ENCODE measurements at regions not wholly inside any gene's neighbourhood (a gene's known extent, or its start where the extent isn't known, plus 50 kb on each side); places are given as distances from the start of the nearest gene placed in this dataset.
"Not testable (repeated sequence)": the region's sequence is repeated elsewhere in the genome, so short reads cannot be mapped to it uniquely, and the experiment has no call there.

DNA sequence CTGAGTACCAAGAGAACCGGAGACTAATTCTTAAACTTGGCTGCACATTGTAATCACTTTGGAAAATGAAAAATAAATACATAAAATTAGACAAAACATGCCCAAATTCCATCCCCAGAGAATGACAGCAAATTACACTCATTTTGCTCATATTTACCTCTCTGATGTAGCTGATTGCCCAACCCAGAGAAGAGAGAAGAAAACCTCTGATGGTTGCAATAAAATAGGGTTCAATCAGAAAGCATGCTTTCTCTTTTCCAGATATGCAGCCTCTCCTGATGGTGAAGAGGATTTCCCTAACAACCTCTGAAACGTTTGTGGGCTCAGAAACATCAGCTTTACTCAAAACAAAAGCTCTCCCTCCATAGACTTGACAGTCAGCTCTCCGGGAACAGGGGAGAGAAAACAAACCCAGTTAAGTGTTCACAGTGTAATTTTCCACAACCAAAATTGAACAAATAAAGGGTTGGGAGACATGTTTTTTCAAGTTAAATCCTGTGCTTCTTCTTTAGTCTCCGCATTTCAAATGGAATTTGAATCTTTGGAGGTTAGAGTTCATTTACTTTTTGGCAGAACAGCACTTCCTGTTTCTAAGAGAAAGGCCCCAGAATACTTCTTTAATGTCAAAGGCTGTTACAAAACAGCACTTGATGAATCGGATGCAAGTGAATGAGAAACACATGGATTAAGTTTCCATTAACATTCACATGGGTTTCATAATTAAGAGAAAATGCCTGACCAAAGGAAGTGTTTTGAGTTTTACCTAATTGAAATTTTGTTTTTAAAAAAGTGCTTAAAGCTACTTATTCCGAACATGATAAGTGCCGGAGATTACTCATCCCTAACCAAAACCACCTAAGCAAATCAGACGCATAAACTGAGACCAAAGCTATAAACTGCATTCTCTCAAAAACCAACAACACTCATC is 570.1 kb upstream of the SYT4 start:
- peak overlapping the region in 3 of 4 donors; percentile 40 to 62 (median 49) for H3K27ac ChIP-seq
- DNase-seq = no peak
- TF ChIP-seq, protein P1, sequence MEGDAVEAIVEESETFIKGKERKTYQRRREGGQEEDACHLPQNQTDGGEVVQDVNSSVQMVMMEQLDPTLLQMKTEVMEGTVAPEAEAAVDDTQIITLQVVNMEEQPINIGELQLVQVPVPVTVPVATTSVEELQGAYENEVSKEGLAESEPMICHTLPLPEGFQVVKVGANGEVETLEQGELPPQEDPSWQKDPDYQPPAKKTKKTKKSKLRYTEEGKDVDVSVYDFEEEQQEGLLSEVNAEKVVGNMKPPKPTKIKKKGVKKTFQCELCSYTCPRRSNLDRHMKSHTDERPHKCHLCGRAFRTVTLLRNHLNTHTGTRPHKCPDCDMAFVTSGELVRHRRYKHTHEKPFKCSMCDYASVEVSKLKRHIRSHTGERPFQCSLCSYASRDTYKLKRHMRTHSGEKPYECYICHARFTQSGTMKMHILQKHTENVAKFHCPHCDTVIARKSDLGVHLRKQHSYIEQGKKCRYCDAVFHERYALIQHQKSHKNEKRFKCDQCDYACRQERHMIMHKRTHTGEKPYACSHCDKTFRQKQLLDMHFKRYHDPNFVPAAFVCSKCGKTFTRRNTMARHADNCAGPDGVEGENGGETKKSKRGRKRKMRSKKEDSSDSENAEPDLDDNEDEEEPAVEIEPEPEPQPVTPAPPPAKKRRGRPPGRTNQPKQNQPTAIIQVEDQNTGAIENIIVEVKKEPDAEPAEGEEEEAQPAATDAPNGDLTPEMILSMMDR (IDR thresholded peaks at IDR 0.05) = no peak
- no peak for TF ChIP-seq POLR2A (IDR thresholded peaks at IDR 0.05)

DNA sequence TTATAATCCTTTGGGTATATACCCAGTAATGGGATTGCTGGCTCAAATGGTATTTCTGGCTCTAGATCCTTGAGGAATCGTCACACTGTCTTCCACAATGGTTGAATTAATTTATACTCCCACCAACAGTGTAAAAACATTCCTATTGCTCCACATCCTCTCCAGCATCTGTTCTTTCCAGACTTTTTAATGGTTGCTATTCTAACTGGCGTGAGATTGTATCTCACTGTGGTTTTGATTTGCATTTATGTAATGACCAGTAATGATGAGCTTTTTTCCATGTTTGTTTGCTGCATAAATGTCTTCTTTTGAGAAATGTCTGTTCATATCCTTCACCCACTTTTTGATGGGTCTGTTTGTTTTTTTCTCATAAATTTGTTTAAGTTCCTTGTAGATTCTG is 572.5 kb upstream of the SYT4 start:
- H3K36me3 ChIP-seq, H3K4me3 ChIP-seq, DNase-seq, H3K27me3 ChIP-seq, H3K27ac ChIP-seq, H3K9me3 ChIP-seq, H3K4me1 ChIP-seq: not testable (repeated sequence)

More for the DNA sequence above, 570.1 kb upstream of the SYT4 start:
- H3K27me3 ChIP-seq = no peaks in the 10 kb centered on the region
- H3K9me3 ChIP-seq = no peaks in the 10 kb centered on the region
- no peak overlapping the region for H3K4me3 ChIP-seq
- no peaks in the 10 kb centered on the region for H3K4me1 ChIP-seq
- H3K36me3 ChIP-seq = no peaks in the 10 kb centered on the region

GRCh38 chr18:43855376-43855775 is 578.1 kb upstream of the SYT4 start:
- no peaks in the 10 kb centered on the region for H3K36me3 ChIP-seq
- no peak overlapping the region for H3K4me3 ChIP-seq
- no peaks in the 10 kb centered on the region for H3K9me3 ChIP-seq
- no peak for DNase-seq
- TF ChIP-seq POLR2A (IDR thresholded peaks at IDR 0.05) = no peak
- TF ChIP-seq, protein P1 (IDR thresholded peaks at IDR 0.05) = no peak
- H3K27me3 ChIP-seq = no peaks in the 10 kb centered on the region
- H3K27ac ChIP-seq = no peak overlapping the region
- H3K4me1 ChIP-seq = no peaks in the 10 kb centered on the region

GRCh38 chr18:43863180-43863579 is 585.9 kb upstream of the SYT4 start:
- Histone ChIP-seq H3K9me3 (no peaks in the 10 kb centered on the region), H3K4me1 (no peaks in the 10 kb centered on the region), H3K4me3 (no peak overlapping the region), H3K27me3 (no peaks in the 10 kb centered on the region), H3K27ac (peak overlapping the region in 1 of 4 donors; percentile 22), H3K36me3 (no peaks in the 10 kb centered on the region)
- DNase-seq = no peak
- TF ChIP-seq, protein P1 (IDR thresholded peaks at IDR 0.05) = no peak
- TF ChIP-seq POLR2A (IDR thresholded peaks at IDR 0.05) = no peak

DNA sequence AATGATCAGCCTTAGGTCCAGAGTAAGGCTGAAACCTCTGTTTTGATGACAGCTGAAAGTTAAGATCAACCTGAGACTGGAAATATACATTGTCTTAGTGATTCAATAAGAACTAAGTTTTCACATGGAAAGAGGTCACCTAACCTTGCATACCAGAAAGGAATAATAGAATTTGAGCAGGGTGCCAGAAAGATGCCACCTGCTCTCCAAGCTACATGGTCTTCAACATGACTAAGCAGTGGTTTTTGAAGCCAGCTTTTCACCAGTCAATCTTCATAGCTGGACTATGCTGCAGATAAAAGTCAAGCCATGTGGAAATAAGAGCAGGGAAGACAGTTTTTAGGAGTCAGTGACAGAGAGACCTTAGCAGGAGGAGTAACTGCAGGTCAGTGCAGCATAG is 589.4 kb upstream of the SYT4 start:
- Histone ChIP-seq H3K9me3 (no peaks in the 10 kb centered on the region), H3K27me3 (no peaks in the 10 kb centered on the region), H3K36me3 (no peaks in the 10 kb centered on the region), H3K4me1 (no peaks in the 10 kb centered on the region), H3K27ac (no peak overlapping the region), H3K4me3 (no peak overlapping the region)
- TF ChIP-seq POLR2A (IDR thresholded peaks at IDR 0.05) = no peak
- TF ChIP-seq, protein P1 (IDR thresholded peaks at IDR 0.05) = no peak
- DNase-seq = no peak

DNA sequence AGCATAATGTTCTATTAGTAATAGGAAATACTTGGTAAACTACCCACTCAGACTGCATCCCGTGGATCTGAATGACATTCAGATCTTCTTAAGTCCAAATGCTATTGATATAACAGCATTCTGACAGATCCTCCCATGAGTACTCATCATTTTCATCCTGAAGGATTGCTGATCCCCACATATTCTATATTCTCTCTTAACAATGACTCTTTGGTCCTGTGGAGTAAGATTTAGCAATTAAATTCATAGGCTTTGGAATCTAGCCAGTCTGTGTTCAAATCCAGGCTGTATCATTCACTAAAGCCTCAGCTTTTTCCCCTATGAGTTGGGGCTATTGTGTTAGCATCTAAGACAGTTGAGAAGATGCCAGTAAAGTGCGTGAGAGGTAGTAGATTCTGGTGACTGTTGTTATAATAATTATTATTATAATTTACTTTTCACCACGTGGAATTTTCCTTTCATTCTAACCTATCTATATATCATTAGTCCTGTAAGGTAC is 591.3 kb upstream of the SYT4 start:
- no peak for TF ChIP-seq POLR2A (IDR thresholded peaks at IDR 0.05)
- TF ChIP-seq, protein P1 (IDR thresholded peaks at IDR 0.05) = no peak
- no peak for DNase-seq
- no peaks in the 10 kb centered on the region for H3K4me1 ChIP-seq

More for the DNA sequence above, 591.3 kb upstream of the SYT4 start:
- Histone ChIP-seq H3K9me3 (no peaks in the 10 kb centered on the region), H3K27ac (no peak overlapping the region), H3K4me3 (no peak overlapping the region), H3K27me3 (no peaks in the 10 kb centered on the region), H3K36me3 (no peaks in the 10 kb centered on the region)

Measured in Peyer's patch (tissue), 4 donors.